G401 (cell line): ENCODE measurements at regions not wholly inside any gene's neighbourhood (a gene's known extent, or its start where the extent isn't known, plus 50 kb on each side); places are given as distances from the start of the nearest gene placed in this dataset.
"Not testable (repeated sequence)": the region's sequence is repeated elsewhere in the genome, so short reads cannot be mapped to it uniquely, and the experiment has no call there.

Experiments used
- DNase-seq: peaks from one replicate; pipeline ENCODE4 v3.0.0-alpha.2; 2015; ENCODE audit warnings: low spot score
- in situ Hi-C: cut with HindIII; loops from 2 replicates; pipeline ENCODE4 v1.10.0; 2016; ENCODE audit warnings: low sequenced_read_pairs, mixed read lengths

GRCh38 chrX:145393702-145394235, 146.5 kb downstream of the SPANXN1 start:
- no peak for DNase-seq
- in situ Hi-C loops, result no loop called here

DNA sequence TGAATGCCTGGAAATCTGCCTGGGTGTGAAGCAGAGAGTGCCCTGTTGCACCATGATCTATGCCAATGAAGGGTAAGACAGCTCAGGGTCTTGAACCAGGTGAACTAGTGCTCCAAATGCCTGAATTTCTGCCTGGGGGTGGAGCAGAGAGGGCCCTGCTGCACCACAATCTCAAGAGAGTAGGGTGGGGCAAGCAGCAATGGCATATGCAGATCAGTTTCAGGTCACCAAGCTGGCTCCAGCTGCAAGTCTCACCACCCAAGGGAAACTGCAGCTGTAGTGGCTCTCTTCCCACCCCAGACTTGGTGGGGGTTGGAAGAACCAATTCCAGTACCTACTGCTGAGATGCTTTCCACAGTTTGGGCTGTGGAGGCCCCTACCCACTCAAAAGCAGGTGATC, 147.0 kb downstream of the SPANXN1 start:
- in situ Hi-C loops, result no loop called here

DNA sequence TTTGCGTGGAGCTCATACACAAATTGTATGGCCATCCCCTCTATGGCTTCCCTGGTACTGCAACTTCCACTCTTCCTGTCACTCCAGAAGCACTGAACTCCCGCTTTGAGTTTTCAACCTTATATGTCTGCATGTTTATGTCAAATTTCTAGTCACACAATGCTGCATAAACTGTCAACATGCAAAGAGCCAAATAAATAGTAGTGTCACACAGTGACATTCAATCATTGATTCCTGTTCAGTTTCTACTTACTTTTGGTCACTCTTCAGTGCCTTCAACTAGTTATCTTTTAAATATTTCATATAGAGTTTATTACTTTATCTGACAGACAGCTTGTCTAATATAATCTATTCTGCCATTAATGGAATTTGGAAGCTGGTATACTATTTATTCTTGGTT, 149.3 kb downstream of the SPANXN1 start:
- in situ Hi-C loops, result no loop called here
- no peak for DNase-seq

More for the DNA sequence above, 147.0 kb downstream of the SPANXN1 start:
- DNase-seq, result no peak

GRCh38 chrX:145405012-145405411, 157.7 kb downstream of the SPANXN1 start:
- in situ Hi-C loops, result no loop called here
- peak; percentile 26 for DNase-seq

DNA sequence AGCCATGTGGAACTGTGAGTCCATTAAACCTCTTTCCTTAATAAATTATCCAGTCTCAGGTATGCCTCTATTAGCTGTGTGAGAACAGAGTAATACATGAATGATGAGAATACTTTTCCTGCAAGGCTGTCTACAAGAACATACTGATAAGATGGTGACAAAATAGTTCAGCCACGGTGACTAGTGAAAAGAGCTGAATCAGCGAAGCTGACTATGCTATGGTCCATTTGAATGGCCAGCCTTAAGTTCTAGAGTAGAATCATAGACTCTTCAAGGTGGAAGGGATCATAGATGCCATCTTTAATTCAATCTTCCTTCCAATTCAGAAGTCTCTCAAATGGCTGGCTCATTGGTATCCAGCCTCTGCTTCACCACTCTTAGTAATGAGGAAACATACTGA, 163.3 kb downstream of the SPANXN1 start:
- no peak for DNase-seq
- in situ Hi-C loops, result no loop called here

DNA sequence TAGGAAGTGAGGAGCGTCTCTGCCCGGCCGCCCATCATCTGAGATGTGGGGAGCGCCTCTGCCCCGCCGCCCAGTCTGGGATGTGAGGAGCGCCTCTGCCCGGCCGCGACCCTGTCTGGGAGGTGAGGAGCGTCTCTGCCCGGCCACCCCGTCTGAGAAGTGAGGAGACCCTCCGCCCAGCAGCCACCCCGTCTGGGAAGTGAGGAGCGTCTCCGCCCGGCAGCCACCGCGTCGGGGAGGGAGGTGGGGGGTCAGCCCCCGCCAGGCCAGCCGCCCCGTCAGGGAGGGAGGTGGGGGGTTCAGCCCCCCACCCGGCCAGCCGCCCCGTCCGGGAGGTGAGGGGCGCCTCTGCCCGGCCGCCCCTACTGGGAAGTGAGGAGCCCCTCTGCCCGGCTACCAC, 188.9 kb downstream of the SPANXN1 start:
- in situ Hi-C loops, result not testable (repeated sequence)

GRCh38 chrX:145464650-145465049, 217.3 kb downstream of the SPANXN1 start:
- in situ Hi-C loops, result no loop called here

More for the DNA sequence above, 188.9 kb downstream of the SPANXN1 start:
- DNase-seq, result not testable (repeated sequence)

DNA sequence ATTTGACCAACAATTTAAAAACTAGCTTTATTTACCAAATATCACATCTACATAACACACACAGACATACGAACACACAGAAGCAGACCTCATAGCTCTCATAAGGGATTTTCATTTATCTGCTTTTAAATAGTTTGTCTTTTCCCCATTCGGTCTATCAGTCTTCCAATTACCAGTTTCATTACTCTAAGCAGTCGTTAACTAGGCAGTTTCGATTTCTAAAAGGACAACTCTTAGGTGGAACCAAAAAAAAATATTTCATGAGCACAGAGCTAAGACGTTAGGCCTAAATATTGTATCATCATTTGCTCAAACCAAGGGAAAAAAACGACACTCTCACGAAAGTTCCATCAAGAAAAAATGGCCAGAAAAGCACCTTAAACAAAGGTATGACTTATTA, 228.4 kb downstream of the SPANXN1 start:
- in situ Hi-C loops, result no loop called here

More at GRCh38 chrX:145464650-145465049, 217.3 kb downstream of the SPANXN1 start:
- DNase-seq, result no peak

DNA sequence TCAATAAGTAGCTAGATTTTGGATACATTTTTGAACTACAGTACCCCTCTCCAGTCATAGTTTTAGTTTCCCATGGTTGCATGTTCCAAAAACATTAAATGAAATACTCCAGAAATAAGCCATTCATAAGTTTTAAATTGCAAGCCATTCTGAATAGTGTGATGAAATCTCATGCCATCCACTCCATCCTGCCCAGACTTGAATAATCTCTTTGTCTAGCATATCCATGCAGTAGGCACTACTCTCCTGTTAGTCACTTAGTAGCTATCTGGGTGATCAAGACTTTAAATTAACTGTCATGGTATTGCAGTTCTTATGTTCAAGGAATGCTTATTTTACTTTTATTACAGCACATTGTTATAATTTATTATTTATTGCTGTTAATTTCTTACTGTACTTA, 237.4 kb downstream of the SPANXN1 start:
- DNase-seq, result no peak
- in situ Hi-C loops, result no loop called here

More for the DNA sequence above, 228.4 kb downstream of the SPANXN1 start:
- no peak for DNase-seq

- in situ Hi-C loops, result no loop called here
- DNase-seq, result no peak
Observed at GRCh38 chrX:145502670-145503069, 255.4 kb downstream of the SPANXN1 start.

- in situ Hi-C loops, result no loop called here
- no peak for DNase-seq
Observed at GRCh38 chrX:145506214-145506613, 258.9 kb downstream of the SPANXN1 start.

DNA sequence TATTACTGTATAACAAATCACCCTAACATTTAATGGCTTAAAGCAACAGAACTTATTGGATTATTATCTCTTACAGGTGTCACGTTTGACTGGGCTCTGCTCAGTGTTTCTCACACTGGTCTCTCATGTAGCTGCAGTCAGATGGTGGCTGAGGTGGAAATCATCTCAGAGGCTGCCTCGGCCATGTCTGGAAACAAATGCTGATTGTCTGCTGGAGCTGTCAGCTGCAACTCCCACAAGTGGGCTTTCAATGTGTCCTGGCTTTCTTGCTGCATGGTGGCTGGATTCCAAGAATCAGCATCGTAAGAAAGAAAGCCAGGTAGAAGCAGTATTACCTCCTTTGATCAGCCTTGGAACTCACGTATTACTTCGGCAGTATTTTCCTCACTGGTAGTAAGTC, 277.6 kb downstream of the SPANXN1 start:
- in situ Hi-C loops, result no loop called here
- no peak for DNase-seq

- in situ Hi-C loops, result no loop called here
- DNase-seq, result no peak
Observed at GRCh38 chrX:145532176-145532780, 285.0 kb downstream of the SPANXN1 start.

DNA sequence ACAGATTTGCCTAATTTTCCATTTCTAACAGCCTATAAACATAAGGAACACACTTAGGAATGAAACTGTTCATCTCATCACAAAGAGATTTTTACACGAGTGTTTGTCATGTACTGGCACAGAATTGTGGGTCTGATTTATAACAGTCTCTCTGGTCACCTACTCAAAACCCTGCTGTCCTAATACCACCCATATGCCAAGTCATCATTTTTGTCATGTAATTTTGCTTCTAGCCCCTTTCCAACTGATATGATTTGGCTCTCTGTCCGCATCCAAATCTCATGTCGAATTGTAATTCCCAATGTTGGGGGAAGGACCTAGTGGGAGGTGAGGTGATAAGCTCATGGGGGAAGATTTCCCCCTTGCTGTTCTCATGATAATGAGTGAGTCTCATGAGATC, 284.1 kb upstream of the SLITRK2 start:
- in situ Hi-C loops, result no loop called here

GRCh38 chrX:145549496-145549895, 268.1 kb upstream of the SLITRK2 start:
- in situ Hi-C loops, result no loop called here
- DNase-seq, result no peak

More for the DNA sequence above, 284.1 kb upstream of the SLITRK2 start:
- no peak for DNase-seq

DNA sequence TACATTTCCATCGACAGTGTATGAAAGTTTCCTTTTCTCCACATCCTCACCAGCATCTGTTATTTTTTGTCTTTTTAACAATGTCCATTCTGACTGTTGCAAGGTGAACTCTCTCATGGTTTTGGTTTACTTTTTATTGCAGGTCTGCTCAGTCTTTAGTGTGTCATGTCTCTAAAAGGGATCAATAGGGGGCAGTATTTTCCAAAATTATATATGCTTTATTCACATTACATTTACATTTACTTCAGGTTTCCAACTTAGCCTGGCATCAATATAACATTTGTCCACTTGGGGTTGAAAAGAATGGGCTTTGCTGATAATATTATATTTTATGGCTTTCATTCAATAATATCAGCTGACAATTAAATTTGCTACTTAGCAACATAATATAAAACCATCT, 265.0 kb upstream of the SLITRK2 start:
- in situ Hi-C loops, result no loop called here

DNA sequence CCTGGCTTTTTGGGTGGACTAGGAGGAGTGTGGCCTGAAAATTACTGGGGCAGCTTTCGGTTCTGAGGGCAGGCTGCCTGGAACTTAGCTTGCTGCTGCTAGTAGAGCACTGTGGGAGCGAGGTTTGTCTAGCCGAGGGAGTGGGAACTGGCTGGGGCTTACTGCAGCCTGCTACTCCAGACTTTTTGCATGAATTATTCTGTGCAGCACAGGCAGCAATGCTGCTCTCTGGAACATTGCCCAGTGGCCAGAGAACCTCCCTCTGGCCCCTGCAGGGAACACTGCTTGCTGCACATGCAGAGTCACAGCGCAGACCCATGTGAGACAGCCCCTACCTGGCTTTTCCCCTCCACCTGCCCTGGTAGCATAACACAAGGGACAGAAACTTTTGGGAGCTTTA, 263.9 kb upstream of the SLITRK2 start:
- DNase-seq, result no peak
- in situ Hi-C loops, result no loop called here

More for the DNA sequence above, 265.0 kb upstream of the SLITRK2 start:
- DNase-seq, result no peak

- no peak for DNase-seq
- in situ Hi-C loops, result no loop called here
Observed at GRCh38 chrX:145563159-145563558, 254.5 kb upstream of the SLITRK2 start.

DNA sequence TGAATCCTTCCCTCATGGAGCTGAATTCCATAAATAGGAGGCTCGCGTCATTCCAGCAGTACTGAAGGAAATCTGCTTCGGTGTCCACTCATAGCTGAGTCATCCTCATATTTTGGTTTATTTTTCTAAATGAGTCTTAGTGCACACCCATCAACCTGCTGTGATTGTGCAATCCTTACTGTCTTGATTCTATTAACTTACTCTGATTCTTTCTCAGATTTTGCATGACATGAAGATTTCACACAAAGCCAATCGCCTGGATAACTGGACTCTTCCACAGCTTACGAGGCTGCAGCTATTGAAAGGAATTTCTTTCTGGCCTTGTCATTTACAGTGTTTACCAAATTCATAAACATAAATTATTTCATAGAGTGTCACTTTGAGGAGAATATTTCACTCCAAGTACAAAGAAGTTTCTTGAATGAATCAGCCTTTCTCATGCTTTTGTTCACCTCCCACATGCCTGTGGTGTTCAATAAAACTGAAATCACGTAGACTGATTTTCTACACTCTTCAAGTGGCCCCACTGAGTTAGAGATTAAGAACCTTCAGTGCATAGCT, 207.6 kb upstream of the SLITRK2 start:
- DNase-seq, result no peak
- in situ Hi-C loops, result no loop called here

DNA sequence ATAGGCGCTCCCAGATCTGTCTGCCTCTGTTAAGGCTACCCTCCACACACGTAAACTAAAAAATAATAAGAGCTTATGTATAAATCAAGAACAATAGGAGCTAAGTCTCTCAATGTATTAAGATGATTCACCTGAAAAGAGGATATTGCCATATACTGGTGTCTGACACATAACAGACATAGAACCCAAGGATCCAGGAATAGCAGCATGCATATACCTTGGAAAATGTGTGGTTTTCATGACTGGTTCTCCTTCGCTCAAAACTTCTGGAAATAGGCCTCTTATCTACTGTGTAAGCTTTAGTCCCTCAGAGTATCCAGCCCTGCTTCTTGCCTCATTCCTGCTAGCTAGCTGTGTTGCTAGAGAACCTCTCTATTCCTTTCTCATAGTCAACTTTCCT, 203.7 kb upstream of the SLITRK2 start:
- DNase-seq, result no peak
- in situ Hi-C loops, result no loop called here

- in situ Hi-C loops, result no loop called here
- DNase-seq, result no peak
Observed at GRCh38 chrX:145620666-145621065, 197.0 kb upstream of the SLITRK2 start.
